IMR-90 (cell line): ENCODE measurements at regions not wholly inside any gene's neighbourhood (a gene's known extent, or its start where the extent isn't known, plus 50 kb on each side); places are given as distances from the start of the nearest gene placed in this dataset.

ENCODE experiments used
- ATAC-seq: fragments of 200-7000 bp; cut with Tn5 transposase; 2 replicates; pipeline ENCODE4 v1.9.1; 2020; ENCODE audit warnings: low read depth, mild to moderate bottlenecking, moderate library complexity
- BruUV-seq: library from RNA; stranded (reverse); fragments of 400-500 nt; replicated peaks from 2 replicates; lab custom pipeline; 2021; lab: Mats Ljungman, UMichigan
- CTCF ChIA-PET: fragments of 300-600 bp; formaldehyde crosslinking; extraction: SDS; loops from one replicate; lab custom pipeline; 2021; ENCODE audit warnings: antibody characterized with exemption; lab: Yijun Ruan, JAX
- POLR2A ChIA-PET: fragments of 300-600 bp; sonication (Branson Sonifier 250); formaldehyde crosslinking; loops from one replicate; lab custom pipeline; 2022; ENCODE audit warnings: antibody characterized with exemption; ENCODE audit not compliant: unreplicated experiment; lab: Charles Lee
- DNase-seq: peaks from one replicate; pipeline ENCODE4 v3.0.0; 2013
- H2AFZ ChIP-seq: replicated peaks from 2 replicates; pipeline ENCODE3; 2013; ENCODE audit warnings: low read length, mild to moderate bottlenecking; ENCODE audit not compliant: poor library complexity
- H2AK5ac ChIP-seq: 2 replicates; pipeline ENCODE4 v1.6.1; 2013; ENCODE audit warnings: low read depth, low read length, inconsistent platforms
- H2AK9ac ChIP-seq: replicated peaks from 2 replicates; pipeline ENCODE3; 2013; ENCODE audit warnings: mild to moderate bottlenecking, low read depth, low read length, moderate library complexity; ENCODE audit not compliant: poor library complexity
- H2BK120ac ChIP-seq: 2 replicates; pipeline ENCODE4 v1.6.1; 2013; ENCODE audit warnings: low read depth, low read length, inconsistent platforms
- H2BK15ac ChIP-seq: 3 replicates; pipeline ENCODE4 v1.6.1; 2013; ENCODE audit warnings: low read depth, low read length, inconsistent platforms
- H2BK20ac ChIP-seq: 2 replicates; pipeline ENCODE4 v1.6.1; 2013; ENCODE audit warnings: low read depth, mild to moderate bottlenecking, inconsistent platforms, low read length, moderate library complexity
- H2BK5ac ChIP-seq: 2 replicates; pipeline ENCODE4 v1.6.1; 2013; ENCODE audit warnings: mild to moderate bottlenecking, low read depth, low read length, inconsistent platforms; ENCODE audit not compliant: poor library complexity, severe bottlenecking
- H3K14ac ChIP-seq: replicated peaks from 2 replicates; pipeline ENCODE4 v1.6.1; 2013; ENCODE audit warnings: low read depth, low read length, inconsistent platforms
- H3K18ac ChIP-seq: 2 replicates; pipeline ENCODE4 v1.6.1; 2013; ENCODE audit warnings: low read depth, low read length, control low read depth
- H3K23ac ChIP-seq: 2 replicates; pipeline ENCODE4 v1.6.1; 2013; ENCODE audit warnings: low read depth, low read length, inconsistent platforms
- H3K27ac ChIP-seq: 2 replicates; pipeline ENCODE4 v1.5.1; 2013; ENCODE audit warnings: mild to moderate bottlenecking, control low read depth, low read length; ENCODE audit not compliant: insufficient read depth
- H3K27me3 ChIP-seq: 2 replicates; pipeline ENCODE4 v1.6.1; 2013; ENCODE audit warnings: low read length; ENCODE audit not compliant: control insufficient read depth, insufficient read depth
- H3K36me3 ChIP-seq: 2 replicates; pipeline ENCODE4 v1.6.1; 2013; ENCODE audit warnings: low read length, mixed read lengths; ENCODE audit not compliant: control insufficient read depth, insufficient read depth
- H3K4ac ChIP-seq: 2 replicates; pipeline ENCODE4 v1.6.1; 2013; ENCODE audit warnings: low read depth, low read length, inconsistent platforms
- H3K4me1 ChIP-seq: 2 replicates; pipeline ENCODE4 v1.6.1; 2013; ENCODE audit warnings: low read length, mixed read lengths; ENCODE audit not compliant: control insufficient read depth, insufficient read depth
- H3K4me2 ChIP-seq: 2 replicates; pipeline ENCODE4 v1.6.1; 2013; ENCODE audit warnings: low read depth, mild to moderate bottlenecking, control low read depth, low read length, moderate library complexity
- H3K4me3 ChIP-seq: 2 replicates; pipeline ENCODE4 v1.5.1; 2013; ENCODE audit warnings: low read depth, mild to moderate bottlenecking, control low read depth, low read length, moderate library complexity; ENCODE audit not compliant: insufficient read depth
- H3K56ac ChIP-seq: 2 replicates; pipeline ENCODE4 v1.6.1; 2013; ENCODE audit warnings: low read length, inconsistent platforms; ENCODE audit not compliant: insufficient read depth; ENCODE audit errors: extremely low read depth
- H3K79me1 ChIP-seq, 2 experiments: 2 replicates each; pipeline ENCODE4 v1.6.1; 2013; ENCODE audit warnings: low read length in 2 of 2, inconsistent platforms in 1 of 2, low read depth in 1 of 2
- H3K9ac ChIP-seq: 2 replicates; pipeline ENCODE4 v1.6.1; 2013; ENCODE audit warnings: low read depth, low read length, control low read depth
- H3K9me1 ChIP-seq: 2 replicates; pipeline ENCODE4 v1.6.1; 2013; ENCODE audit warnings: low read length, inconsistent platforms; ENCODE audit not compliant: insufficient read depth
- H3K9me3 ChIP-seq: 2 replicates; pipeline ENCODE4 v1.6.1; 2013; ENCODE audit warnings: low read length; ENCODE audit not compliant: control insufficient read depth, insufficient read depth
- H4K20me1 ChIP-seq: 2 replicates; pipeline ENCODE4 v1.6.1; 2013; ENCODE audit warnings: low read length, inconsistent platforms; ENCODE audit not compliant: insufficient read depth
- H4K5ac ChIP-seq: 2 replicates; pipeline ENCODE4 v1.6.1; 2013; ENCODE audit warnings: mild to moderate bottlenecking, low read depth, low read length, control low read depth
- H4K8ac ChIP-seq, 2 experiments: 2 replicates each; pipeline ENCODE4 v1.6.1; 2013; ENCODE audit warnings: low read depth in 2 of 2, low read length in 2 of 2, control low read depth in 1 of 2, inconsistent platforms in 1 of 2
- H4K91ac ChIP-seq: 2 replicates; pipeline ENCODE4 v1.6.1; 2013; ENCODE audit warnings: low read depth, low read length, inconsistent platforms; ENCODE audit not compliant: insufficient read depth
- CEBPB ChIP-seq: IDR thresholded peaks from 2 replicates; pipeline ENCODE4 v1.6.1; 2012; ENCODE audit warnings: low read depth, low read length, improper control_type of control experiment
- MAZ ChIP-seq: IDR thresholded peaks from 2 replicates; pipeline ENCODE4 v1.6.1; 2012; ENCODE audit warnings: low read depth, mild to moderate bottlenecking, low read length, improper control_type of control experiment, moderate library complexity, borderline replicate concordance
- SMC3 ChIP-seq: fragments of 150-350 bp; IDR thresholded peaks from 2 replicates; pipeline ENCODE4 v1.6.1; 2016; ENCODE audit warnings: low read depth, mild to moderate bottlenecking, antibody characterized with exemption, low read length, moderate library complexity
- WGBS, 2 experiments: methylation state at CpG; one replicate each; pipeline versions ENCODE4 v1.1.5 to v1.1.7; 2013; ENCODE audit warnings: missing lambda C conversion rate in 2 of 2; ENCODE audit not compliant: insufficient read length in 1 of 2; ENCODE audit errors: extremely low coverage in 2 of 2; 5-methylcytosine and 5-hydroxymethylcytosine counted together
- dilution Hi-C: fragments of 300-500 bp; cut with HindIII; formaldehyde crosslinking; loops from one replicate; pipeline ENCODE4 v1.14.3; 2018; ENCODE audit warnings: low sequenced_read_pairs; ENCODE audit not compliant: unreplicated experiment
- in situ Hi-C: fragments of 300-500 bp; cut with MboI; formaldehyde crosslinking; loops from 3 replicates; pipeline ENCODE4 v1.14.3; 2019; ENCODE audit warnings: low sequenced_read_pairs, inconsistent platforms, mixed read lengths
- intact Hi-C: fragments of 100-400 bp; cut with micrococcal nuclease; formaldehyde crosslinking; loops from 2 replicates; pipeline ENCODE4 v1.10.0; 2022

GRCh38 chr11:29368126-29368525 lies 648.7 kb downstream of the KCNA4 start:
- no peak overlapping the region for H2AFZ ChIP-seq
- no peak for ATAC-seq
- no peak overlapping the region for H3K56ac ChIP-seq
- no peak overlapping the region for H3K4ac ChIP-seq
- no peak overlapping the region for H2BK5ac ChIP-seq
- WGBS, 2 experiments: no CpG with 5 or more reads among the region's 5 CpGs
- H3K79me1 ChIP-seq: no peaks in the 10 kb centered on the region
- H3K18ac ChIP-seq: no peak overlapping the region
- no peaks in the 10 kb centered on the region for H4K20me1 ChIP-seq
- no peak overlapping the region for H4K8ac ChIP-seq
- no peak overlapping the region for H3K27ac ChIP-seq
- H3K9me3 ChIP-seq: no peaks in the 10 kb centered on the region
- no peaks in the 10 kb centered on the region for H3K4me1 ChIP-seq
- H2AK9ac ChIP-seq: no peak overlapping the region
- no peak overlapping the region for H2BK15ac ChIP-seq
- no peak overlapping the region for H3K4me3 ChIP-seq
- H2BK120ac ChIP-seq: no peak overlapping the region
- no peaks in the 10 kb centered on the region for H3K9me1 ChIP-seq
- ChIA-PET POLR2A (no interaction called here), CTCF (no interaction called here)
- no peak overlapping the region for H3K23ac ChIP-seq
- H4K91ac ChIP-seq: no peak overlapping the region
- BruUV-seq: no TSS peak
- H4K5ac ChIP-seq: no peak overlapping the region
- H2AK5ac ChIP-seq: no peak overlapping the region
- in situ Hi-C loops: no loop called here
- H2BK20ac ChIP-seq: no peak overlapping the region
- H3K14ac ChIP-seq: no peak overlapping the region
- H3K36me3 ChIP-seq: no peaks in the 10 kb centered on the region
- H3K9ac ChIP-seq: no peak overlapping the region
- intact Hi-C loops: no loop called here
- H3K4me2 ChIP-seq: no peak overlapping the region
- TF ChIP-seq SMC3 (no peak), CEBPB (no peak), MAZ (no peak)
- DNase-seq: no peak
- H3K27me3 ChIP-seq: peaks cover 2% of the 10 kb centered on the region
- dilution Hi-C loops: no loop called here
